ENCODE measurements at regions not wholly inside any gene's neighbourhood (a gene's known extent, or its start where the extent isn't known, plus 50 kb on each side); places are given as distances from the start of the nearest gene placed in this dataset.
"Not testable (repeated sequence)": the region's sequence is repeated elsewhere in the genome, so short reads cannot be mapped to it uniquely, and the experiment has no call there.

GRCh38 chr4:43586813-43587212 lies 694.3 kb downstream of the GRXCR1 start:
- no peak for DNase-seq (ENCODE audit: low spot score in 2 of 2)
- H3K4me3 ChIP-seq (ENCODE audit: low read depth, poor library complexity, severe bottlenecking), result no peak overlapping the region
- 45 to 50% methylated on average over 4 of the region's 4 CpGs for WGBS, 2 donors
- no peak for TF ChIP-seq POLR2A (IDR thresholded peaks at IDR 0.05)
- TF ChIP-seq CTCF (IDR thresholded peaks at IDR 0.05), result no peak
- intact Hi-C loops (cut with DNase I; ENCODE audit: low total_unique reads), result no loop called here

GRCh38 chr4:43587758-43588157 lies 695.2 kb downstream of the GRXCR1 start:
- TF ChIP-seq CTCF (IDR thresholded peaks at IDR 0.05), result no peak
- TF ChIP-seq POLR2A (IDR thresholded peaks at IDR 0.05), result no peak
- intact Hi-C loops (cut with DNase I; ENCODE audit: low total_unique reads), result no loop called here
- no peak overlapping the region for H3K4me3 ChIP-seq (ENCODE audit: low read depth, poor library complexity, severe bottlenecking)
- 89 to 90% methylated on average over 8 of the region's 8 CpGs for WGBS, 2 donors
- DNase-seq (ENCODE audit: low spot score in 2 of 2), result no peak

GRCh38 chr4:43607400-43607799 lies 714.9 kb downstream of the GRXCR1 start:
- TF ChIP-seq CTCF (IDR thresholded peaks at IDR 0.05) (no peak), POLR2A (IDR thresholded peaks at IDR 0.05) (no peak)
- intact Hi-C loops (cut with DNase I; ENCODE audit: low total_unique reads), result no loop called here
- H3K4me3 ChIP-seq (ENCODE audit: low read depth, poor library complexity, severe bottlenecking), result no peak overlapping the region
- no peak for DNase-seq (ENCODE audit: low spot score in 2 of 2)

- no peak overlapping the region for H3K4me3 ChIP-seq (ENCODE audit: low read depth, poor library complexity, severe bottlenecking)
- no peak for DNase-seq (ENCODE audit: low spot score in 2 of 2)
- TF ChIP-seq POLR2A (IDR thresholded peaks at IDR 0.05), result no peak
- intact Hi-C loops (cut with DNase I; ENCODE audit: low total_unique reads), result no loop called here
- WGBS, 2 donors, result 59 to 61% methylated on average over 4 of the region's 4 CpGs
These were observed 715.4 kb downstream of the GRXCR1 start for GRCh38 chr4:43607827-43608461.

- no peak overlapping the region for H3K4me3 ChIP-seq (ENCODE audit: low read depth, poor library complexity, severe bottlenecking)
- no peak for DNase-seq (ENCODE audit: low spot score in 2 of 2)
These were observed 726.7 kb downstream of the GRXCR1 start for GRCh38 chr4:43619219-43619618.

GRCh38 chr4:43637893-43638292 lies 745.4 kb downstream of the GRXCR1 start:
- DNase-seq (ENCODE audit: low spot score in 2 of 2); H3K4me3 ChIP-seq (ENCODE audit: low read depth, poor library complexity, severe bottlenecking); intact Hi-C loops (cut with DNase I; ENCODE audit: low total_unique reads): not testable (repeated sequence)
- WGBS, 2 donors, result 70 to 83% methylated on average over 4 of the region's 4 CpGs

More at GRCh38 chr4:43619219-43619618, 726.7 kb downstream of the GRXCR1 start:
- TF ChIP-seq CTCF (IDR thresholded peaks at IDR 0.05), result no peak
- no peak for TF ChIP-seq POLR2A (IDR thresholded peaks at IDR 0.05)
- intact Hi-C loops (cut with DNase I; ENCODE audit: low total_unique reads), result no loop called here

- 69 to 73% methylated on average over 1 of the region's 1 CpG for whole genome bisulfite sequencing, 2 donors
- no peak for TF ChIP-seq CTCF (IDR thresholded peaks at IDR 0.05)
- no peak for TF ChIP-seq POLR2A (IDR thresholded peaks at IDR 0.05)
- intact Hi-C loops (cut with DNase I; ENCODE audit: low total_unique reads), result no loop called here
These were observed 759.5 kb downstream of the GRXCR1 start for GRCh38 chr4:43651991-43652390.

GRCh38 chr4:43659547-43659946 lies 767.0 kb downstream of the GRXCR1 start:
- 77 to 81% methylated on average over 2 of the region's 2 CpGs for WGBS, 2 donors
- H3K4me3 ChIP-seq (ENCODE audit: low read depth, poor library complexity, severe bottlenecking); intact Hi-C loops (cut with DNase I; ENCODE audit: low total_unique reads); DNase-seq (ENCODE audit: low spot score in 2 of 2): not testable (repeated sequence)

More at GRCh38 chr4:43651991-43652390, 759.5 kb downstream of the GRXCR1 start:
- no peak for DNase-seq (ENCODE audit: low spot score in 2 of 2)
- no peak overlapping the region for H3K4me3 ChIP-seq (ENCODE audit: low read depth, poor library complexity, severe bottlenecking)

GRCh38 chr4:43672265-43672885 lies 776.2 kb downstream of the KCTD8 start:
- H3K4me3 ChIP-seq (ENCODE audit: low read depth, poor library complexity, severe bottlenecking), result not testable (repeated sequence)
- 74 to 95% methylated on average over 6 to 15 of the region's 23 CpGs for WGBS, 2 donors

More at GRCh38 chr4:43672265-43672885, 776.2 kb downstream of the KCTD8 start:
- DNase-seq (ENCODE audit: low spot score in 2 of 2); intact Hi-C loops (cut with DNase I; ENCODE audit: low total_unique reads): not testable (repeated sequence)
